ENCODE measurements at regions not wholly inside any gene's neighbourhood (a gene's known extent, or its start where the extent isn't known, plus 50 kb on each side); places are given as distances from the start of the nearest gene placed in this dataset.

DNA sequence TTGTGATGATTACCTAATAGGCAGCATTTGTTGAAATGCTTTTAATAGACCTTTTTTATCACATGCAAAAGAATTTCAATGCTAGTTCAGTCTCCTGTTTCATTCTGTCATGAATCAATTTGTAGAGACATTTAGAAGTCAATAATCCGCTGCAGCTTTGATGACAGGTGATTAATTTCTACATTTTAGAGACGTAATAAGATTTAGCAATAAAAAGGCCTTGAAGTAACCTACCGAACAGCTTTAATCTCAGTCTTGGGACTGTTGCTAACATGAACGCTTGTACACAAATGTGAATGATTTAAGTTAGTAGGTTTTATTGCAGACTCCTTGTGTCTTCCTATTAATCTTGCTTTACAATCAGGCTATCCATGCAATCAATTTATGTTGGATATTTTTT lies 186.5 kb downstream of the MZT1 start:
- TF ChIP-seq CTCF (conservative IDR thresholded peaks at IDR 0.05; ENCODE audit: low read length) (no peak), EZH2phosphoT487 (IDR thresholded peaks at IDR 0.05; ENCODE audit: borderline replicate concordance) (no peak)

All from Loucy (cell line).